K562 (cell line): ENCODE measurements at regions not wholly inside any gene's neighbourhood (a gene's known extent, or its start where the extent isn't known, plus 50 kb on each side); places are given as distances from the start of the nearest gene placed in this dataset.

Experiments
- ATAC-seq: fragments of 200-7000 bp; cut with Tn5 transposase; 3 replicates; pipeline ENCODE4 v1.9.1; 2020; ENCODE audit warnings: moderate library complexity
- BruUV-seq: library from RNA; stranded (reverse); fragments of 400-500 nt; replicated peaks from 2 replicates; lab custom pipeline; 2021; lab: Mats Ljungman, UMichigan
- CTCF ChIA-PET: fragments of 300-600 bp; formaldehyde crosslinking; extraction: SDS; loops from one replicate; lab custom pipeline; 2021; ENCODE audit warnings: low intra/inter-chr PET ratio; lab: Yijun Ruan, JAX
- POLR2A ChIA-PET: fragments of 300-600, 350-650 bp; sonication (Branson Sonifier 250); formaldehyde crosslinking; extraction: SDS; loops from one replicate; lab custom pipeline; 2021; ENCODE audit warnings: antibody characterized with exemption, inconsistent platforms; lab: Yijun Ruan, JAX
- DNase-seq, 4 experiments: peaks; one replicate each; pipeline versions ENCODE4 v3.0.0 to v3.0.0-alpha.2; 2011 to 2018; ENCODE audit warnings: low spot score in 3 of 4, mixed read lengths in 3 of 4; ENCODE audit errors: extremely low read depth in 1 of 4
- FAIRE-seq: peaks from 2 replicates; lab custom pipeline; 2011; peaks lifted over from hg19 to GRCh38; lab: Jason Lieb, UNC
- H2AFZ ChIP-seq: 2 replicates; pipeline ENCODE4 v1.6.0; 2011; ENCODE audit warnings: low read depth, low read length, control low read depth, inconsistent platforms
- H3K27ac ChIP-seq: fragments of 200-600 bp; 3 replicates; pipeline ENCODE4 v1.8.0; 2011; ENCODE audit warnings: low read depth, mild to moderate bottlenecking, control low read depth, inconsistent platforms, low read length, moderate library complexity, mixed read lengths; ENCODE audit errors: extremely low read depth
- H3K27me3 ChIP-seq, 2 experiments: fragments of 300-600 bp in 1 of 2; 2 replicates in 1 of 2; 3 replicates in 1 of 2; pipeline versions ENCODE4 v1.6.0 to v1.8.0; 2011; ENCODE audit warnings: inconsistent platforms in 2 of 2, low read length in 2 of 2, mild to moderate bottlenecking in 1 of 2, mixed read lengths in 1 of 2, moderate library complexity in 1 of 2; ENCODE audit not compliant: control insufficient read depth in 2 of 2, insufficient read depth in 2 of 2
- H3K36me3 ChIP-seq: fragments of 300-600 bp; 3 replicates; pipeline ENCODE4 v1.8.0; 2011; ENCODE audit warnings: mild to moderate bottlenecking, low read length, inconsistent platforms; ENCODE audit not compliant: control insufficient read depth, insufficient read depth
- H3K4me1 ChIP-seq, 2 experiments: fragments of 200-600 bp in 1 of 2; replicated peaks in 1 of 2; 2 replicates in 1 of 2; 3 replicates in 1 of 2; pipeline versions ENCODE4 v1.5.1 to v1.8.0; 2011; ENCODE audit warnings: inconsistent platforms in 2 of 2, low read length in 2 of 2, mild to moderate bottlenecking in 1 of 2, mixed read lengths in 1 of 2, moderate library complexity in 1 of 2; ENCODE audit not compliant: control insufficient read depth in 2 of 2, insufficient read depth in 2 of 2
- H3K4me2 ChIP-seq: 2 replicates; pipeline ENCODE4 v1.6.1; 2011; ENCODE audit warnings: low read length, control low read depth, inconsistent platforms, mixed read lengths; ENCODE audit not compliant: insufficient read depth
- H3K4me3 ChIP-seq: fragments of 200-600 bp; sonication (generic), shearing (Covaris generic); 2 replicates; pipeline ENCODE4 v1.5.1; 2016; ENCODE audit warnings: control low read depth, inconsistent platforms
- H3K79me2 ChIP-seq: fragments of 200-600 bp; 3 replicates; pipeline ENCODE4 v1.8.0; 2011; ENCODE audit warnings: low read length, inconsistent platforms; ENCODE audit not compliant: control insufficient read depth, insufficient read depth
- H3K9ac ChIP-seq, 2 experiments: 2 replicates each; pipeline versions ENCODE4 v1.6.0 to v1.6.1; 2011; ENCODE audit warnings: low read depth in 2 of 2, low read length in 2 of 2, control low read depth in 1 of 2, inconsistent platforms in 1 of 2, mild to moderate bottlenecking in 1 of 2, mixed read lengths in 1 of 2; ENCODE audit not compliant: insufficient read depth in 1 of 2
- H3K9me1 ChIP-seq: one replicate; pipeline ENCODE4 v1.6.0; 2011; ENCODE audit warnings: inconsistent platforms, mild to moderate bottlenecking, low read length, moderate library complexity; ENCODE audit not compliant: control insufficient read depth, insufficient read depth
- H3K9me3 ChIP-seq: replicated peaks from 2 replicates; pipeline ENCODE4 v1.5.1; 2011; ENCODE audit warnings: low read depth, low read length, inconsistent platforms; ENCODE audit not compliant: control insufficient read depth, insufficient read depth
- H4K20me1 ChIP-seq: replicated peaks from 2 replicates; pipeline ENCODE4 v1.6.1; 2011; ENCODE audit warnings: low read length, inconsistent platforms, mixed read lengths; ENCODE audit not compliant: control insufficient read depth, insufficient read depth
- ATF1 ChIP-seq, 2 experiments: fragments of 450-650 bp in 1 of 2; IDR thresholded peaks; 2 replicates each; pipeline ENCODE4 v1.6.1; 2016; ENCODE audit warnings: missing compliant biosample characterization in 1 of 2, missing genetic modification characterization in 1 of 2
- CLOCK ChIP-seq: fragments of 250-450 bp; sonication (Bioruptor Pico); IDR thresholded peaks from 2 replicates; pipeline ENCODE4 v1.4.0; 2020; ENCODE audit warnings: mild to moderate bottlenecking, moderate library complexity, borderline replicate concordance
- CREB3L1 ChIP-seq: fragments of 450-650 bp; IDR thresholded peaks from 2 replicates; pipeline ENCODE4 v1.6.1; 2014; ENCODE audit warnings: low read depth, mild to moderate bottlenecking, moderate library complexity, borderline replicate concordance
- DACH1 ChIP-seq: fragments of 450-650 bp; IDR thresholded peaks from 2 replicates; pipeline ENCODE4 v1.6.1; 2018; ENCODE audit not compliant: partially characterized antibody
- ELF4 ChIP-seq: fragments of 450-650 bp; formaldehyde crosslinking; IDR thresholded peaks from 2 replicates; pipeline ENCODE4 v1.4.0; 2022; ENCODE audit warnings: missing genetic modification characterization
- FOS ChIP-seq: IDR thresholded peaks from 3 replicates; pipeline ENCODE4 v1.6.1; 2011; ENCODE audit not compliant: insufficient read length; ENCODE audit errors: extremely low read depth
- HNRNPL ChIP-seq: fragments of 200-400 bp; formaldehyde crosslinking; IDR thresholded peaks from 2 replicates; pipeline ENCODE4 v1.6.1; 2017; ENCODE audit warnings: low read depth, mild to moderate bottlenecking, low read length
- IRF1 ChIP-seq: sonication (generic); formaldehyde crosslinking; IDR thresholded peaks from 2 replicates; pipeline ENCODE4 v1.8.0; 2022; ENCODE audit warnings: missing genetic modification reagents, mild to moderate bottlenecking, borderline replicate concordance
- KDM5B ChIP-seq: fragments of 200-600 bp; sonication (generic); IDR thresholded peaks from 2 replicates; pipeline ENCODE4 v1.6.1; 2012; ENCODE audit warnings: low read depth, mild to moderate bottlenecking, moderate library complexity, low read length, control low read depth, inconsistent platforms; ENCODE audit not compliant: insufficient replicate concordance
- PCBP1 ChIP-seq: fragments of 200-400 bp; formaldehyde crosslinking; IDR thresholded peaks from 2 replicates; pipeline ENCODE4 v1.6.1; 2018; ENCODE audit warnings: mild to moderate bottlenecking, low read depth, low read length; ENCODE audit not compliant: poor library complexity, severe bottlenecking
- RNF2 ChIP-seq: sonication (generic); IDR thresholded peaks from 2 replicates; pipeline ENCODE4 v1.6.1; 2016
- ZBTB34 ChIP-seq: fragments of 250-450 bp; sonication (Bioruptor Pico); IDR thresholded peaks from 2 replicates; pipeline ENCODE4 v1.8.0; 2021; ENCODE audit warnings: mild to moderate bottlenecking, moderate library complexity
- ZNF274 ChIP-seq: IDR thresholded peaks from 2 replicates; pipeline ENCODE4 v1.6.1; 2011; ENCODE audit warnings: low read depth, mild to moderate bottlenecking, low read length, moderate library complexity, borderline replicate concordance
- ZNF780A ChIP-seq: fragments of 250-450 bp; sonication (Bioruptor Pico); IDR thresholded peaks from 2 replicates; pipeline ENCODE4 v1.5.0; 2021; ENCODE audit warnings: mild to moderate bottlenecking
- WGBS: fragments of 100-300 bp; shearing (Covaris generic); methylation state at CpG from one replicate; pipeline ENCODE4 v1.1.6; 2016; ENCODE audit warnings: low coverage, mixed read lengths; ENCODE audit not compliant: insufficient coverage; ENCODE audit errors: missing lambda C conversion rate; 5-methylcytosine and 5-hydroxymethylcytosine counted together
- in situ Hi-C: fragments of 300-500 bp; cut with MboI; formaldehyde crosslinking; loops from 4 replicates; pipeline ENCODE4 v1.15.0; 2018; ENCODE audit warnings: inconsistent platforms, mixed read lengths
- intact Hi-C: fragments of 100-400 bp; cut with micrococcal nuclease; formaldehyde crosslinking; loops from 2 replicates; pipeline ENCODE4 v1.14.2; 2022

- Histone ChIP-seq H3K4me3 (no peak overlapping the region), H3K9me1 (no peaks in the 10 kb centered on the region), H3K27me3 (no peaks in the 10 kb centered on the region), H3K9me3 (peaks cover 2% of the 10 kb centered on the region; the same call in 1 of the 2 replicates), H3K27ac (no peak overlapping the region), H3K79me2 (no peaks in the 10 kb centered on the region), H4K20me1 (no peaks in the 10 kb centered on the region), H3K36me3 (no peaks in the 10 kb centered on the region), H3K9ac (no peak overlapping the region), H2AFZ (no peak overlapping the region), H3K4me1 (no peaks in the 10 kb centered on the region), H3K4me2 (no peak overlapping the region)
- 3% methylated on average over 3 of the region's 3 CpGs for WGBS
- ChIA-PET CTCF (no interaction called here), POLR2A (no interaction called here)
- TF ChIP-seq RNF2 (no peak), CREB3L1 (no peak), ATF1 (CRISPR knock-in tag; IDR thresholded peaks at IDR 0.05) (no peak), ATF1 (tag; IDR thresholded peaks at IDR 0.05) (no peak), IRF1 (CRISPR knock-in tag) (no peak), KDM5B (no peak), HNRNPL (no peak), ZNF274 (no peak), FOS (no peak), ZNF780A (CRISPR knock-in tag) (no peak), PCBP1 (no peak), ELF4 (CRISPR knock-in tag) (no peak), DACH1 (no peak), ZBTB34 (CRISPR knock-in tag) (no peak), CLOCK (CRISPR knock-in tag) (no peak)
- FAIRE-seq = no peak
- intact Hi-C loops (no loop called here), in situ Hi-C loops (no loop called here)
- DNase-seq = no peak
- no peak for ATAC-seq
- no TSS peak for BruUV-seq
Observed at GRCh38 chr5:117463881-117464570, 889.4 kb upstream of the SEMA6A start.
